22Rv1 (cell line): ENCODE measurements at regions not wholly inside any gene's neighbourhood (a gene's known extent, or its start where the extent isn't known, plus 50 kb on each side); places are given as distances from the start of the nearest gene placed in this dataset.

Experiments used
- ZFX ChIP-seq: fragments of 450-650 bp; IDR thresholded peaks from 2 replicates; pipeline ENCODE4 v1.6.1; 2017; ENCODE audit warnings: antibody characterized with exemption, borderline replicate concordance
- TF ChIP-seq, protein P1 (sequence below): fragments of 450-650 bp; IDR thresholded peaks from 2 replicates; pipeline ENCODE4 v1.5.1; 2017; ENCODE audit warnings: mild to moderate bottlenecking

DNA sequence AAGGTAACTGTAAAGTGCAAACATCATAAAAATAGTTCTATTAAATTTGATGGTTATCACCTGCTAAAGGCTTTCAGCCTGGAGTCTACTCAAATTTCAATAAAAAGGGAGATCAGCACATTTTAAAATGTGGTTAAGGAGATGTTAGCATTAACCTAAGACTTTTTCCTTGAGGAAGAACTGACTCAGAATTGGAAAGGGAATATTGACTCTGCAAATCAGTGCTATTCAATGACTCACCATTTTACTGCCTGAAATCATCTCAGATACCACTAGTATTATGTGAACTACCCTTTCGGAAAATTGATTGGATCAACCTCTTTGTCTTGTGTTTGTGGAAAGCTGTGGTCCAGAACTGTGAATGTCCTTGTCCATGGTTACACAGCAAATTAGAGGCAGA, 113.3 kb downstream of the ADRB2 start:
- TF ChIP-seq, protein P1, sequence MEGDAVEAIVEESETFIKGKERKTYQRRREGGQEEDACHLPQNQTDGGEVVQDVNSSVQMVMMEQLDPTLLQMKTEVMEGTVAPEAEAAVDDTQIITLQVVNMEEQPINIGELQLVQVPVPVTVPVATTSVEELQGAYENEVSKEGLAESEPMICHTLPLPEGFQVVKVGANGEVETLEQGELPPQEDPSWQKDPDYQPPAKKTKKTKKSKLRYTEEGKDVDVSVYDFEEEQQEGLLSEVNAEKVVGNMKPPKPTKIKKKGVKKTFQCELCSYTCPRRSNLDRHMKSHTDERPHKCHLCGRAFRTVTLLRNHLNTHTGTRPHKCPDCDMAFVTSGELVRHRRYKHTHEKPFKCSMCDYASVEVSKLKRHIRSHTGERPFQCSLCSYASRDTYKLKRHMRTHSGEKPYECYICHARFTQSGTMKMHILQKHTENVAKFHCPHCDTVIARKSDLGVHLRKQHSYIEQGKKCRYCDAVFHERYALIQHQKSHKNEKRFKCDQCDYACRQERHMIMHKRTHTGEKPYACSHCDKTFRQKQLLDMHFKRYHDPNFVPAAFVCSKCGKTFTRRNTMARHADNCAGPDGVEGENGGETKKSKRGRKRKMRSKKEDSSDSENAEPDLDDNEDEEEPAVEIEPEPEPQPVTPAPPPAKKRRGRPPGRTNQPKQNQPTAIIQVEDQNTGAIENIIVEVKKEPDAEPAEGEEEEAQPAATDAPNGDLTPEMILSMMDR: no peak
- TF ChIP-seq ZFX: no peak
